KMS-11 (cell line): ENCODE measurements at regions not wholly inside any gene's neighbourhood (a gene's known extent, or its start where the extent isn't known, plus 50 kb on each side); places are given as distances from the start of the nearest gene placed in this dataset.

Experiments used
- H2AFZ ChIP-seq: fragments of 200-600 bp; sonication (generic); 2 replicates; pipeline ENCODE4 v1.6.1; 2016; ENCODE audit warnings: antibody characterized with exemption, mixed run types, low read depth
- H3K27ac ChIP-seq: fragments of 200-600 bp; sonication (generic); 2 replicates; pipeline ENCODE4 v1.6.1; 2016; ENCODE audit warnings: mild to moderate bottlenecking, mixed run types
- H3K27me3 ChIP-seq: fragments of 200-600 bp; sonication (generic); 2 replicates; pipeline ENCODE4 v1.6.1; 2017; ENCODE audit warnings: mild to moderate bottlenecking, low read depth, mixed run types, moderate library complexity; ENCODE audit not compliant: insufficient read depth
- H3K36me3 ChIP-seq: fragments of 200-600 bp; sonication (generic); 2 replicates; pipeline ENCODE4 v1.6.1; 2017; ENCODE audit warnings: mild to moderate bottlenecking, mixed run types; ENCODE audit not compliant: insufficient read depth
- H3K4me1 ChIP-seq: fragments of 200-600 bp; sonication (generic); 2 replicates; pipeline ENCODE4 v1.6.1; 2016; ENCODE audit warnings: mild to moderate bottlenecking, low read depth, mixed run types; ENCODE audit not compliant: poor library complexity, severe bottlenecking
- H3K4me2 ChIP-seq: fragments of 200-600 bp; sonication (generic); 2 replicates; pipeline ENCODE4 v1.7.0; 2016; ENCODE audit warnings: mild to moderate bottlenecking, mixed run types
- H3K4me3 ChIP-seq: fragments of 200-600 bp; sonication (generic); IDR thresholded peaks from 2 replicates; pipeline ENCODE4 v1.6.1; 2017; ENCODE audit warnings: low read depth, low read length, mixed read lengths; ENCODE audit not compliant: insufficient read depth
- H3K79me2 ChIP-seq: fragments of 200-600 bp; sonication (generic); 2 replicates; pipeline ENCODE4 v1.6.1; 2016; ENCODE audit warnings: low read depth, mixed run types; ENCODE audit not compliant: insufficient read depth
- H3K9ac ChIP-seq: fragments of 200-600 bp; sonication (generic); 2 replicates; pipeline ENCODE4 v1.6.1; 2016; ENCODE audit warnings: mild to moderate bottlenecking, mixed run types
- H4K20me1 ChIP-seq: fragments of 200-600 bp; sonication (generic); 2 replicates; pipeline ENCODE4 v1.6.1; 2016; ENCODE audit warnings: mild to moderate bottlenecking, mixed run types; ENCODE audit not compliant: insufficient read depth
- CTCF ChIP-seq: fragments of 200-600 bp; sonication (generic); conservative IDR thresholded peaks from 2 replicates; pipeline ENCODE4 v1.6.1; 2017; ENCODE audit warnings: low read depth, mild to moderate bottlenecking, antibody characterized with exemption, low read length, moderate library complexity, mixed read lengths

- Histone ChIP-seq H3K36me3 (no peaks in the 10 kb centered on the region), H3K4me2 (no peak overlapping the region), H3K27ac (no peak overlapping the region), H3K4me1 (no peaks in the 10 kb centered on the region), H3K9ac (no peak overlapping the region), H2AFZ (no peak overlapping the region), H3K4me3 (no peak overlapping the region), H3K79me2 (no peaks in the 10 kb centered on the region), H3K27me3 (no peaks in the 10 kb centered on the region), H4K20me1 (no peaks in the 10 kb centered on the region)
- no peak for TF ChIP-seq CTCF
Observed at GRCh38 chr10:2130705-2131305, 393.5 kb upstream of the ADARB2 start.

- no peak overlapping the region for H2AFZ ChIP-seq
- no peaks in the 10 kb centered on the region for H3K4me1 ChIP-seq
- H3K27ac ChIP-seq, result no peak overlapping the region
- no peak overlapping the region for H3K9ac ChIP-seq
- no peak for TF ChIP-seq CTCF
- no peaks in the 10 kb centered on the region for H3K79me2 ChIP-seq
- H3K36me3 ChIP-seq, result no peaks in the 10 kb centered on the region
- H4K20me1 ChIP-seq, result no peaks in the 10 kb centered on the region
- H3K4me2 ChIP-seq, result no peak overlapping the region
- H3K4me3 ChIP-seq, result no peak overlapping the region
- H3K27me3 ChIP-seq, result no peaks in the 10 kb centered on the region
Observed at GRCh38 chr10:2128991-2129390, 391.7 kb upstream of the ADARB2 start.

- no peaks in the 10 kb centered on the region for H4K20me1 ChIP-seq
- H3K4me2 ChIP-seq, result no peak overlapping the region
- H3K36me3 ChIP-seq, result no peaks in the 10 kb centered on the region
- no peaks in the 10 kb centered on the region for H3K27me3 ChIP-seq
- H3K79me2 ChIP-seq, result no peaks in the 10 kb centered on the region
- TF ChIP-seq CTCF, result no peak
- H2AFZ ChIP-seq, result no peak overlapping the region
- H3K4me3 ChIP-seq, result no peak overlapping the region
- no peak overlapping the region for H3K27ac ChIP-seq
- no peaks in the 10 kb centered on the region for H3K4me1 ChIP-seq
- no peak overlapping the region for H3K9ac ChIP-seq
Observed at GRCh38 chr10:2124135-2124534, 386.8 kb upstream of the ADARB2 start.

GRCh38 chr10:2122431-2123124, 385.3 kb upstream of the ADARB2 start:
- no peak overlapping the region for H3K4me3 ChIP-seq
- H3K9ac ChIP-seq, result no peak overlapping the region
- H3K4me1 ChIP-seq, result no peaks in the 10 kb centered on the region
- no peak for TF ChIP-seq CTCF
- H4K20me1 ChIP-seq, result no peaks in the 10 kb centered on the region
- H3K27ac ChIP-seq, result no peak overlapping the region
- H3K79me2 ChIP-seq, result no peaks in the 10 kb centered on the region
- no peaks in the 10 kb centered on the region for H3K36me3 ChIP-seq
- H3K27me3 ChIP-seq, result no peaks in the 10 kb centered on the region
- H3K4me2 ChIP-seq, result no peak overlapping the region
- H2AFZ ChIP-seq, result no peak overlapping the region
